HepG2 (cell line): ENCODE measurements at regions not wholly inside any gene's neighbourhood (a gene's known extent, or its start where the extent isn't known, plus 50 kb on each side); places are given as distances from the start of the nearest gene placed in this dataset.

ENCODE experiments used
- ATAC-seq: fragments of 200-7000 bp; cut with Tn5 transposase; 3 replicates; pipeline ENCODE4 v1.9.1; 2020; ENCODE audit warnings: mild to moderate bottlenecking, moderate library complexity
- BruUV-seq: library from RNA; stranded (reverse); fragments of 400-500 nt; replicated peaks from 2 replicates; lab custom pipeline; 2021; lab: Mats Ljungman, UMichigan
- CTCF ChIA-PET: fragments of 300-600 bp; formaldehyde crosslinking; extraction: SDS; loops from one replicate; lab custom pipeline; 2021; ENCODE audit warnings: low total read pairs, inconsistent platforms, low intra/inter-chr PET ratio; lab: Yijun Ruan, JAX
- POLR2A ChIA-PET: fragments of 350-600 bp; sonication (Branson Sonifier 250); formaldehyde crosslinking; loops from one replicate; lab custom pipeline; 2020; ENCODE audit warnings: antibody characterized with exemption, inconsistent platforms; lab: Yijun Ruan, JAX
- DNase-seq: peaks from one replicate; pipeline ENCODE4 v3.0.0-alpha.2; 2015; ENCODE audit warnings: low spot score
- FAIRE-seq: peaks from 3 replicates; lab custom pipeline; 2011; peaks lifted over from hg19 to GRCh38; lab: Jason Lieb, UNC
- H2AFZ ChIP-seq: one replicate; pipeline ENCODE4 v1.6.1; 2011; ENCODE audit warnings: low read length, inconsistent platforms
- H3K27ac ChIP-seq: fragments of 300-600 bp; 3 replicates; pipeline ENCODE4 v1.8.0; 2011; ENCODE audit warnings: mixed run types, mild to moderate bottlenecking, mixed read lengths, low read length, inconsistent platforms; ENCODE audit not compliant: insufficient read depth; ENCODE audit errors: extremely low read length
- H3K27me3 ChIP-seq, 2 experiments: fragments of 200-600 bp in 1 of 2; 2 replicates in 1 of 2; 3 replicates in 1 of 2; pipeline versions ENCODE4 v1.6.0 to v1.8.0; 2011; ENCODE audit warnings: low read length in 2 of 2, mild to moderate bottlenecking in 2 of 2, moderate library complexity in 2 of 2, inconsistent platforms in 1 of 2; ENCODE audit not compliant: insufficient read depth in 2 of 2, control insufficient read depth in 1 of 2
- H3K36me3 ChIP-seq, 2 experiments: fragments of 200-600 bp in 1 of 2; replicated peaks in 1 of 2; 2 replicates in 1 of 2; 3 replicates in 1 of 2; pipeline versions ENCODE4 v1.5.1 to v1.8.0; 2011; ENCODE audit warnings: low read length in 2 of 2, inconsistent platforms in 1 of 2; ENCODE audit not compliant: insufficient read depth in 2 of 2, control insufficient read depth in 1 of 2
- H3K4me1 ChIP-seq: 2 replicates; pipeline ENCODE4 v1.5.1; 2012; ENCODE audit warnings: low read length, inconsistent platforms; ENCODE audit not compliant: insufficient read depth
- H3K4me2 ChIP-seq: 2 replicates; pipeline ENCODE4 v1.6.0; 2011; ENCODE audit warnings: low read depth, low read length, inconsistent platforms
- H3K4me3 ChIP-seq, 3 experiments: fragments of 200-600 bp in 1 of 3; sonication (generic), shearing (Covaris generic) in 1 of 3; replicated peaks in 1 of 3; 2 replicates each; pipeline ENCODE4 v1.5.1; 2011 to 2016; ENCODE audit warnings: low read length in 3 of 3, inconsistent platforms in 2 of 3, low read depth in 2 of 3, mild to moderate bottlenecking in 2 of 3, control low read depth in 1 of 3, mixed read lengths in 1 of 3; ENCODE audit not compliant: insufficient read depth in 1 of 3
- H3K79me2 ChIP-seq: one replicate; pipeline ENCODE4 v1.6.1; 2011; ENCODE audit warnings: low read length, inconsistent platforms; ENCODE audit not compliant: insufficient read depth
- H3K9ac ChIP-seq: 2 replicates; pipeline ENCODE4 v1.6.0; 2011; ENCODE audit warnings: mild to moderate bottlenecking, low read depth, low read length, inconsistent platforms; ENCODE audit not compliant: insufficient read depth
- H3K9me3 ChIP-seq: 2 replicates; pipeline ENCODE4 v1.5.1; 2012; ENCODE audit warnings: mild to moderate bottlenecking, low read length
- H4K20me1 ChIP-seq: 2 replicates; pipeline ENCODE4 v1.6.0; 2011; ENCODE audit warnings: inconsistent platforms, mild to moderate bottlenecking, low read length, moderate library complexity; ENCODE audit not compliant: insufficient read depth
- CBX1 ChIP-seq: IDR thresholded peaks from one replicate; pipeline ENCODE4 v1.6.1; 2016; ENCODE audit warnings: antibody characterized with exemption, low read depth
- CREB1 ChIP-seq, 2 experiments: fragments of 450-650 bp in 1 of 2; IDR thresholded peaks; 2 replicates each; pipeline ENCODE4 v1.6.1; 2016 to 2017; ENCODE audit warnings: control low read depth in 1 of 2, mild to moderate bottlenecking in 1 of 2, missing compliant biosample characterization in 1 of 2, missing genetic modification characterization in 1 of 2
- CSRNP1 ChIP-seq: sonication (generic); formaldehyde crosslinking; IDR thresholded peaks from 2 replicates; pipeline ENCODE4 v1.8.1; 2023; ENCODE audit warnings: mild to moderate bottlenecking, missing genetic modification reagents
- ELF4 ChIP-seq: sonication (generic); formaldehyde crosslinking; IDR thresholded peaks from 2 replicates; pipeline ENCODE4 v1.5.0; 2020; ENCODE audit warnings: missing genetic modification reagents, mild to moderate bottlenecking, moderate library complexity, borderline replicate concordance
- FLYWCH1 ChIP-seq: sonication (generic); formaldehyde crosslinking; IDR thresholded peaks from 2 replicates; pipeline ENCODE4 v1.8.1; 2023; ENCODE audit warnings: mild to moderate bottlenecking, missing genetic modification reagents
- GTF3A ChIP-seq: sonication (generic); formaldehyde crosslinking; conservative IDR thresholded peaks from 2 replicates; pipeline ENCODE4 v1.4.0; 2020; ENCODE audit warnings: mild to moderate bottlenecking, missing genetic modification reagents
- NFIB ChIP-seq: sonication (generic); formaldehyde crosslinking; IDR thresholded peaks from 2 replicates; pipeline ENCODE4 v1.9.0; 2021; ENCODE audit warnings: missing genetic modification reagents, mild to moderate bottlenecking, borderline replicate concordance
- RBM22 ChIP-seq: fragments of 200-400 bp; formaldehyde crosslinking; optimal IDR thresholded peaks from 2 replicates; pipeline ENCODE3; 2017; ENCODE audit warnings: mild to moderate bottlenecking, low read length, moderate library complexity
- ZNF124 ChIP-seq: sonication (generic); formaldehyde crosslinking; IDR thresholded peaks from 2 replicates; pipeline ENCODE4 v1.4.0; 2020; ENCODE audit warnings: missing genetic modification reagents
- ZNF672 ChIP-seq: sonication (generic); formaldehyde crosslinking; IDR thresholded peaks from 2 replicates; pipeline ENCODE4 v1.8.1; 2022; ENCODE audit warnings: missing genetic modification reagents
- ZNF7 ChIP-seq: IDR thresholded peaks from 2 replicates; pipeline ENCODE4 v1.6.1; 2016; ENCODE audit warnings: missing biosample characterization, missing genetic modification reagents
- WGBS: methylation state at CpG from one replicate; pipeline ENCODE4 v1.1.6; 2017; ENCODE audit warnings: low lambda C conversion rate; 5-methylcytosine and 5-hydroxymethylcytosine counted together
- in situ Hi-C: cut with HindIII; loops from 2 replicates; pipeline ENCODE4 v1.10.0; 2017; ENCODE audit warnings: low pct_unique_long_range_greater_than_20kb; ENCODE audit not compliant: extremely low pct_ligation_motif_present
- intact Hi-C: fragments of 100-400 bp; cut with micrococcal nuclease; formaldehyde crosslinking; loops from one replicate; pipeline ENCODE4 v1.10.0; 2022; ENCODE audit not compliant: unreplicated experiment
- TF ChIP-seq, protein P1 (sequence below): sonication (generic); formaldehyde crosslinking; IDR thresholded peaks from 2 replicates; pipeline ENCODE4 v1.4.0; 2020; ENCODE audit warnings: missing genetic modification reagents, borderline replicate concordance
- TF ChIP-seq, protein P2 (sequence below): sonication (generic); formaldehyde crosslinking; IDR thresholded peaks from 2 replicates; pipeline ENCODE4 v1.4.0; 2020; ENCODE audit warnings: mild to moderate bottlenecking, missing genetic modification reagents

GRCh38 chr16:72637306-72637705 is 410.6 kb downstream of the ZFHX3 start:
- POLR2A ChIA-PET, result no interaction called here
- Histone ChIP-seq H3K9ac (no peak overlapping the region), H3K4me3 (no peak overlapping the region), H4K20me1 (no peaks in the 10 kb centered on the region), H3K79me2 (no peaks in the 10 kb centered on the region), H3K36me3 (no peaks in the 10 kb centered on the region), H2AFZ (no peak overlapping the region), H3K27ac (no peak overlapping the region), H3K27me3 (no peaks in the 10 kb centered on the region), H3K4me1 (no peaks in the 10 kb centered on the region), H3K9me3 (peaks cover 13% of the 10 kb centered on the region), H3K4me2 (no peak overlapping the region)
- WGBS, result 85% methylated on average over 1 of the region's 1 CpG
- intact Hi-C loops, result no loop called here
- ATAC-seq, result no peak
- CTCF ChIA-PET, result no interaction called here
- DNase-seq, result no peak
- no peak for TF ChIP-seq ELF4 (CRISPR knock-in tag)
- no peak for TF ChIP-seq ZNF124 (CRISPR knock-in tag)
- no peak for TF ChIP-seq FLYWCH1 (CRISPR knock-in tag)
- no peak for TF ChIP-seq NFIB (CRISPR knock-in tag)
- TF ChIP-seq ZNF7 (CRISPR knock-in tag), result no peak
- no peak for TF ChIP-seq GTF3A (CRISPR knock-in tag)
- TF ChIP-seq, protein P1, sequence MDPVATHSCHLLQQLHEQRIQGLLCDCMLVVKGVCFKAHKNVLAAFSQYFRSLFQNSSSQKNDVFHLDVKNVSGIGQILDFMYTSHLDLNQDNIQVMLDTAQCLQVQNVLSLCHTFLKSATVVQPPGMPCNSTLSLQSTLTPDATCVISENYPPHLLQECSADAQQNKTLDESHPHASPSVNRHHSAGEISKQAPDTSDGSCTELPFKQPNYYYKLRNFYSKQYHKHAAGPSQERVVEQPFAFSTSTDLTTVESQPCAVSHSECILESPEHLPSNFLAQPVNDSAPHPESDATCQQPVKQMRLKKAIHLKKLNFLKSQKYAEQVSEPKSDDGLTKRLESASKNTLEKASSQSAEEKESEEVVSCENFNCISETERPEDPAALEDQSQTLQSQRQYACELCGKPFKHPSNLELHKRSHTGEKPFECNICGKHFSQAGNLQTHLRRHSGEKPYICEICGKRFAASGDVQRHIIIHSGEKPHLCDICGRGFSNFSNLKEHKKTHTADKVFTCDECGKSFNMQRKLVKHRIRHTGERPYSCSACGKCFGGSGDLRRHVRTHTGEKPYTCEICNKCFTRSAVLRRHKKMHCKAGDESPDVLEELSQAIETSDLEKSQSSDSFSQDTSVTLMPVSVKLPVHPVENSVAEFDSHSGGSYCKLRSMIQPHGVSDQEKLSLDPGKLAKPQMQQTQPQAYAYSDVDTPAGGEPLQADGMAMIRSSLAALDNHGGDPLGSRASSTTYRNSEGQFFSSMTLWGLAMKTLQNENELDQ (CRISPR knock-in tag), result no peak
- TF ChIP-seq CSRNP1 (CRISPR knock-in tag), result no peak
- TF ChIP-seq RBM22, result no peak
- TF ChIP-seq, protein P2, sequence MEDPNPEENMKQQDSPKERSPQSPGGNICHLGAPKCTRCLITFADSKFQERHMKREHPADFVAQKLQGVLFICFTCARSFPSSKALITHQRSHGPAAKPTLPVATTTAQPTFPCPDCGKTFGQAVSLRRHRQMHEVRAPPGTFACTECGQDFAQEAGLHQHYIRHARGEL (CRISPR knock-in tag), result no peak
- no peak for TF ChIP-seq CREB1 (IDR thresholded peaks at IDR 0.05)
- no peak for TF ChIP-seq CREB1 (CRISPR knock-in tag; IDR thresholded peaks at IDR 0.05)
- TF ChIP-seq CBX1, result no peak
- TF ChIP-seq ZNF672 (CRISPR knock-in tag), result no peak
- no peak for FAIRE-seq
- no TSS peak for BruUV-seq
- in situ Hi-C loops, result no loop called here
